SK-N-MC (cell line): ENCODE measurements at regions not wholly inside any gene's neighbourhood (a gene's known extent, or its start where the extent isn't known, plus 50 kb on each side); places are given as distances from the start of the nearest gene placed in this dataset.

Experiments
- EZH2 ChIP-seq: fragments of 200-600 bp; sonication (generic); IDR thresholded peaks from one replicate; pipeline ENCODE4 v1.6.1; 2017; ENCODE audit warnings: antibody characterized with exemption
- POLR2AphosphoS5 ChIP-seq: IDR thresholded peaks from 2 replicates; pipeline ENCODE4 v1.6.1; 2012; ENCODE audit warnings: mild to moderate bottlenecking, low read depth, low read length, borderline replicate concordance

DNA sequence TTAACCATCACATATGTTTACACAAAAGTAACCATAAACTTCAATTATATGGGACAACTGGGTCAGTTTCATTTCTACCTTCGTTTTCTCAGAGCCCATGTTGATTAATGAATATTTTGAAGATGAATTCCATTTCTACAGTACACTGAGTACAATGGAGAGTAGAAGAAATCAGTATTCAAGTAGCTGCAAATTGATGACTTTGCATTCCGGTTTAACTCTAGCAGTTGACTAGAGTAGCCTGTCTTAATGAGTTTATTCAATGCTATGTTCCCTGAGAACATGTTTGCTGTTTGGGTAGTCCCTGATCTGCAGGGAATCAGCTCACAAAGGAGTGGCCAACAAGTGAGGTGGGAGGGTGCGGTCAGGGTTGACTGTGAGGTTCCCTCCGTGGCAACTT is 168.3 kb downstream of the TRIML1 start:
- TF ChIP-seq EZH2 (no peak), POLR2AphosphoS5 (no peak)
